ENCODE measurements at regions not wholly inside any gene's neighbourhood (a gene's known extent, or its start where the extent isn't known, plus 50 kb on each side); places are given as distances from the start of the nearest gene placed in this dataset.

- no peak for TF ChIP-seq CTCF (conservative IDR thresholded peaks at IDR 0.05; ENCODE audit: low read length)
- no peak for DNase-seq (ENCODE audit: low read depth)
- H3K4me3 ChIP-seq (ENCODE audit: low read length) = no peak overlapping the region
Observed at GRCh38 chr3:194960446-194961032, 274.9 kb downstream of the FAM43A start.

DNA sequence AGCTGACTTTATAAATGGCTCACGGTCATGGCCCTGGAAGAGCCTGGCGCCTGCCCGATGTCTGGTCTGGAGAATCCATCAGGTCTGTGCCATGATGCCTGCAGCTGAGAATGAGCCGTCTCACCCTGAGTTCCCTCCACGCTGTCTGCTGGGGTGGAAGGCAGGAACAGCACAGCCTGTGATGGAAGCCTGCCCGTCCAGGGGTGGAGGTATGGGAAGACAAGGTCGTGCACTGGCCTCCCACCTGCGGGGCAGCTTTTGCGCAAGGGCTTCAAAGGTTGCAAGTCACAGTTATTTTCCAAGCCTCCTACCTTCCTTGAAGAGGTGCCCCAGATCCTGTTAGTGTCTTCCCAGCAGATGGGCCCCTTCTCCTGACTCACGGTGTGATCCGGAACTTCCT, 275.5 kb downstream of the FAM43A start:
- no peak for DNase-seq (ENCODE audit: low read depth)
- no peak overlapping the region for H3K4me3 ChIP-seq (ENCODE audit: low read length)
- no peak for TF ChIP-seq CTCF (conservative IDR thresholded peaks at IDR 0.05; ENCODE audit: low read length)

GRCh38 chr3:194961571-194961970, 275.9 kb downstream of the FAM43A start:
- TF ChIP-seq CTCF (conservative IDR thresholded peaks at IDR 0.05; ENCODE audit: low read length) = no peak
- DNase-seq (ENCODE audit: low read depth) = peak; percentile 12
- H3K4me3 ChIP-seq (ENCODE audit: low read length) = no peak overlapping the region

DNA sequence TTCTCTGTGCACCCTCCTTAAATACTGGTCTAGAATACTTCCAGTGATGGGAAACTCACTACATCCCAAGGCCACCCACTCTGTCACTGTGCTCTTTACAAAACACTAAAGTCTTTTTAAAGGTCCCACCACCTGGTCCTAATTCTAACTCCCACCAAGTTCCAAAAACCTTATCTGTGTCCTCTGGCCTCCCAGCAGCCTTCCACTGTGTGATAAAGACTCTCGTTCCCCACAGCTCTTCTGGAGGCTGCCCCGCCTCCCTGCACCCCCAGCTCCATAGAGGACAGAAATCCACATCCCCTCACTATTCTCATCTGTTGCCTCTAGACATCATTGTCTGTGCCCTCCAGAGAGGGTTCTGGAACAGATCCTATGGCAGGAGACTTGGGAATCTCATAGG, 276.4 kb downstream of the FAM43A start:
- no peak for DNase-seq (ENCODE audit: low read depth)
- H3K4me3 ChIP-seq (ENCODE audit: low read length) = no peak overlapping the region
- no peak for TF ChIP-seq CTCF (conservative IDR thresholded peaks at IDR 0.05; ENCODE audit: low read length)

DNA sequence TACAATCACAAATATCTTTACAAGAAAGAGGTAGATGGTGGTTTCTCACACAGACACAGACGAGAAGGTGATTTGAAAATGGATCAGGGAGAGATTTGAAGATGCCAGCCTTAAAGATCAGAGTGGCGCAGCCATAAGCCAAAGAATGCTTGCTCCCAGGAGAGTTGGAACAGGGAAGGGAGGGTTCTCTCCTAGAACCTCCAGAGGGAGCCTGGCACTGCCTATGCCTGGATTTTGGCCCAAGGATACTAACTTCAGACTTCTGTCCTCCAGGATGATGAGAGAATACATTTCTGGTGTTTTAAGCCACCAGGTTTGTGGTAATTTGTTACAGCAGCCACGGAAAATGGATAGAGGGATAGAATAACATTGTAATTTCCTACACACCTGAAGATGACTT, 279.1 kb downstream of the FAM43A start:
- H3K4me3 ChIP-seq (ENCODE audit: low read length) = no peak overlapping the region

GRCh38 chr3:194967151-194968117, 281.8 kb downstream of the FAM43A start:
- DNase-seq (ENCODE audit: low read depth) = peak; percentile 17
- H3K4me3 ChIP-seq (ENCODE audit: low read length) = peak overlapping the region; percentile 10; the same call in 1 of the 2 replicates
- TF ChIP-seq CTCF (conservative IDR thresholded peaks at IDR 0.05; ENCODE audit: low read length) = peak; percentile 27; the same call in 1 of the 2 replicates

More for the DNA sequence above, 279.1 kb downstream of the FAM43A start:
- DNase-seq (ENCODE audit: low read depth) = no peak
- peak; percentile 21; the same call in 1 of the 2 replicates for TF ChIP-seq CTCF (conservative IDR thresholded peaks at IDR 0.05; ENCODE audit: low read length)
